ENCODE measurements at regions not wholly inside any gene's neighbourhood (a gene's known extent, or its start where the extent isn't known, plus 50 kb on each side); places are given as distances from the start of the nearest gene placed in this dataset.

- DNase-seq (ENCODE audit: low read depth in 2 of 2): no peak
Measured at GRCh38 chr21:24737296-24737850, 869.9 kb downstream of the MRPL39 start.

GRCh38 chr21:24730661-24731060 is 876.6 kb downstream of the MRPL39 start:
- DNase-seq (ENCODE audit: low read depth in 2 of 2): no peak

- no peak for DNase-seq (ENCODE audit: low read depth in 2 of 2)
Measured at GRCh38 chr21:24729568-24729967, 877.7 kb downstream of the MRPL39 start.

GRCh38 chr21:24727803-24728440 is 879.4 kb downstream of the MRPL39 start:
- no peak for DNase-seq (ENCODE audit: low read depth in 2 of 2)

- no peak for DNase-seq (ENCODE audit: low read depth in 2 of 2)
Measured at GRCh38 chr21:24716281-24716918, 890.9 kb downstream of the MRPL39 start.

GRCh38 chr21:24714646-24715200 is 892.6 kb downstream of the MRPL39 start:
- no peak for DNase-seq (ENCODE audit: low read depth in 2 of 2)

GRCh38 chr21:24705201-24705600 is 902.1 kb downstream of the MRPL39 start:
- no peak for DNase-seq (ENCODE audit: low read depth in 2 of 2)

GRCh38 chr21:24693779-24694178 is 913.5 kb downstream of the MRPL39 start:
- no peak for DNase-seq (ENCODE audit: low read depth in 2 of 2)

- no peak for DNase-seq (ENCODE audit: low read depth in 2 of 2)
Measured at GRCh38 chr21:24681456-24681855, 925.8 kb downstream of the MRPL39 start.

- no peak for DNase-seq (ENCODE audit: low read depth in 2 of 2)
Measured at GRCh38 chr21:24671901-24672300, 935.4 kb downstream of the MRPL39 start.

- no peak for DNase-seq (ENCODE audit: low read depth in 2 of 2)
Measured at GRCh38 chr21:24658926-24659325, 948.4 kb downstream of the MRPL39 start.

GRCh38 chr21:24658026-24658425 is 949.3 kb downstream of the MRPL39 start:
- no peak for DNase-seq (ENCODE audit: low read depth in 2 of 2)

GRCh38 chr21:24649691-24650090 is 957.6 kb downstream of the MRPL39 start:
- no peak for DNase-seq (ENCODE audit: low read depth in 2 of 2)

- DNase-seq (ENCODE audit: low read depth in 2 of 2): no peak
Measured at GRCh38 chr21:24636696-24637095, 970.6 kb downstream of the MRPL39 start.

GRCh38 chr21:24634749-24635148 is 972.5 kb downstream of the MRPL39 start:
- DNase-seq (ENCODE audit: low read depth in 2 of 2): no peak

- DNase-seq (ENCODE audit: low read depth in 2 of 2): no peak
Measured at GRCh38 chr21:24628536-24628935, 978.7 kb downstream of the MRPL39 start.

- no peak for DNase-seq (ENCODE audit: low read depth in 2 of 2)
Measured at GRCh38 chr21:24628046-24628445, 979.2 kb downstream of the MRPL39 start.

- no peak for DNase-seq (ENCODE audit: low read depth in 2 of 2)
Measured at GRCh38 chr21:24617819-24618218, 989.5 kb downstream of the MRPL39 start.

GRCh38 chr21:24594082-24594481 is 1013.2 kb downstream of the MRPL39 start:
- no peak for DNase-seq (ENCODE audit: low read depth in 2 of 2)

GRCh38 chr21:24590261-24590660 is 1017.0 kb downstream of the MRPL39 start:
- DNase-seq (ENCODE audit: low read depth in 2 of 2): no peak

- DNase-seq (ENCODE audit: low read depth in 2 of 2): no peak
Measured at GRCh38 chr21:24583473-24583872, 1023.8 kb downstream of the MRPL39 start.

- no peak for DNase-seq (ENCODE audit: low read depth in 2 of 2)
Measured at GRCh38 chr21:24577301-24577700, 1030.0 kb downstream of the MRPL39 start.

GRCh38 chr21:24561291-24561690 is 1046.0 kb downstream of the MRPL39 start:
- DNase-seq (ENCODE audit: low read depth in 2 of 2): no peak
